Activated B cell treated with CpG ODN at 0.5 μM for 24 hours (primary cell): ENCODE measurements at regions not wholly inside any gene's neighbourhood (a gene's known extent, or its start where the extent isn't known, plus 50 kb on each side); places are given as distances from the start of the nearest gene placed in this dataset.
"Not testable (repeated sequence)": the region's sequence is repeated elsewhere in the genome, so short reads cannot be mapped to it uniquely, and the experiment has no call there.

Experiments used
- ATAC-seq: fragments of 200-7000 bp; cut with Tn5 transposase; one replicate; pipeline ENCODE4 v1.10.0; 2021; ENCODE audit warnings: low read depth, mild to moderate bottlenecking, moderate library complexity
- CTCF ChIA-PET: fragments of 350-600 bp; sonication (Branson Sonifier 250); formaldehyde crosslinking; loops from one replicate; lab custom pipeline; 2021; ENCODE audit warnings: antibody characterized with exemption; lab: Charles Lee
- POLR2A ChIA-PET: fragments of 350-600 bp; sonication (Branson Sonifier 250); formaldehyde crosslinking; loops from one replicate; lab custom pipeline; 2021; ENCODE audit warnings: antibody characterized with exemption; lab: Charles Lee
- DNase-seq: peaks from one replicate; pipeline ENCODE4 v3.0.0; 2022
- H3K27ac Mint-ChIP-seq: one replicate; pipeline ENCODE4 v1.8.0; 2020; ENCODE audit warnings: mixed read lengths
- H3K27me3 Mint-ChIP-seq: one replicate; pipeline ENCODE4 v1.8.0; 2021; ENCODE audit warnings: mixed read lengths
- H3K36me3 Mint-ChIP-seq: one replicate; pipeline ENCODE4 v1.8.0; 2021; ENCODE audit warnings: low read depth, mixed read lengths
- H3K4me1 Mint-ChIP-seq: one replicate; pipeline ENCODE4 v1.8.0; 2021; ENCODE audit warnings: mixed read lengths
- H3K4me3 Mint-ChIP-seq: one replicate; pipeline ENCODE4 v1.8.0; 2020; ENCODE audit warnings: mild to moderate bottlenecking, mixed read lengths
- H3K9me3 Mint-ChIP-seq: one replicate; pipeline ENCODE4 v1.8.0; 2020; ENCODE audit warnings: mixed read lengths
- intact Hi-C: fragments of 100-400 bp; cut with micrococcal nuclease; formaldehyde crosslinking; loops from one replicate; pipeline ENCODE4 v1.15.1; 2024
- TF ChIP-seq, protein P1 (sequence below): fragments of 200-600 bp; IDR thresholded peaks from one replicate; pipeline ENCODE4 v1.8.0; 2022; ENCODE audit warnings: antibody characterized with exemption, mild to moderate bottlenecking

- Mint-ChIP-seq H3K36me3 (no peaks in the 10 kb centered on the region), H3K27me3 (peaks cover 7% of the 10 kb centered on the region), H3K4me3 (no peak overlapping the region), H3K4me1 (no peaks in the 10 kb centered on the region), H3K27ac (no peak overlapping the region), H3K9me3 (no peaks in the 10 kb centered on the region)
- POLR2A ChIA-PET = no interaction called here
- CTCF ChIA-PET = no interaction called here
- TF ChIP-seq, protein P1, sequence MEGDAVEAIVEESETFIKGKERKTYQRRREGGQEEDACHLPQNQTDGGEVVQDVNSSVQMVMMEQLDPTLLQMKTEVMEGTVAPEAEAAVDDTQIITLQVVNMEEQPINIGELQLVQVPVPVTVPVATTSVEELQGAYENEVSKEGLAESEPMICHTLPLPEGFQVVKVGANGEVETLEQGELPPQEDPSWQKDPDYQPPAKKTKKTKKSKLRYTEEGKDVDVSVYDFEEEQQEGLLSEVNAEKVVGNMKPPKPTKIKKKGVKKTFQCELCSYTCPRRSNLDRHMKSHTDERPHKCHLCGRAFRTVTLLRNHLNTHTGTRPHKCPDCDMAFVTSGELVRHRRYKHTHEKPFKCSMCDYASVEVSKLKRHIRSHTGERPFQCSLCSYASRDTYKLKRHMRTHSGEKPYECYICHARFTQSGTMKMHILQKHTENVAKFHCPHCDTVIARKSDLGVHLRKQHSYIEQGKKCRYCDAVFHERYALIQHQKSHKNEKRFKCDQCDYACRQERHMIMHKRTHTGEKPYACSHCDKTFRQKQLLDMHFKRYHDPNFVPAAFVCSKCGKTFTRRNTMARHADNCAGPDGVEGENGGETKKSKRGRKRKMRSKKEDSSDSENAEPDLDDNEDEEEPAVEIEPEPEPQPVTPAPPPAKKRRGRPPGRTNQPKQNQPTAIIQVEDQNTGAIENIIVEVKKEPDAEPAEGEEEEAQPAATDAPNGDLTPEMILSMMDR = no peak
- ATAC-seq (no peak), DNase-seq (no peak)
- intact Hi-C loops = no loop called here
Measured at GRCh38 chr6:781350-781961, 88.5 kb upstream of the EXOC2 start.

GRCh38 chr6:780706-781105 lies 87.8 kb upstream of the EXOC2 start:
- POLR2A ChIA-PET = no interaction called here
- intact Hi-C loops = no loop called here
- no peak overlapping the region for H3K27ac Mint-ChIP-seq
- H3K36me3 Mint-ChIP-seq = no peaks in the 10 kb centered on the region
- TF ChIP-seq, protein P1 = no peak
- H3K27me3 Mint-ChIP-seq = peaks cover 7% of the 10 kb centered on the region
- DNase-seq (no peak), ATAC-seq (no peak)
- H3K4me1 Mint-ChIP-seq = no peaks in the 10 kb centered on the region
- CTCF ChIA-PET = no interaction called here
- no peak overlapping the region for H3K4me3 Mint-ChIP-seq
- H3K9me3 Mint-ChIP-seq = no peaks in the 10 kb centered on the region

DNA sequence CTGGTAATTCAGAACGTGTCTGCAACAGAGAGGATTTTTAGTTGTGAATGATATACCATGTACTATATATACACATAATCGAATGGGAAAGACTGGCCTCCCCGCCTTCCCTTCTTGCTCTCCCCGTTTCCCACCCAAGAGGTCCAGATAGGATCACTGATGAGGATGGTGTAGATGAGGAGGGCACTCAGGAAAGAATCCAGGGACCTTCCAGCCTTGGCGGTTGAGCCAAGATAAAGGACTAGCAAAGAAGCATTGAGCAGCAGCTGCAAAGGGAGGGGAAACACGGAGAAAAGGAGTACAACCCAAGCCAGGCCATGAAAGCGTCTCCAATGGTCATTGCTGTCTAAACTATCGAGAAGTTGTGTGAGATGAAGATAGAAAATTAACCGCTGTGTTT lies 84.0 kb upstream of the EXOC2 start:
- no peak overlapping the region for H3K4me3 Mint-ChIP-seq
- POLR2A ChIA-PET = no interaction called here
- H3K27me3 Mint-ChIP-seq = peaks cover 18% of the 10 kb centered on the region

DNA sequence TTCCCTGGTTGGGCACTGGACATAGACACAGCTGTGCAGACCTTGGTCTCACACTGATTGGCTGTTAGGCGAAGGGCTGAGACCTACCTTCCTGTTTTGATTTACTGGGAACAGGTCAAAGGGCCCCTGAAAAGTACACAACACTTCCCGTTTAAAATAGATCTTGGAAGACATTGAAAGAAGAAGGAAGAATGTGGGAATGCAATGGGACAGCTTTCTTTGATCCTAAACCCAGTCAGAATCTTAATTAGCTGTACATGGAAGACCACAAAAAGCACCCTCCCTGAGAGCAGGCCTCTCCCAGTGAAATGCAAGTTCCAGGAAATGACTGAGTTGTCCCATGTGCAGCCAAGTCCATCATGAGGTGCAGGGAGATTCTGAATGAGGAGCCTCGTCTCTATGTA lies 83.6 kb upstream of the EXOC2 start:
- no peak for DNase-seq
- ChIA-PET POLR2A (no interaction called here), CTCF (no interaction called here)
- TF ChIP-seq, protein P1 = no peak
- Mint-ChIP-seq H3K4me1 (no peaks in the 10 kb centered on the region), H3K27ac (no peak overlapping the region), H3K27me3 (peaks cover 22% of the 10 kb centered on the region), H3K4me3 (no peak overlapping the region), H3K9me3 (peaks cover 12% of the 10 kb centered on the region), H3K36me3 (no peaks in the 10 kb centered on the region)
- ATAC-seq = no peak
- intact Hi-C loops = no loop called here

More for the DNA sequence above, 84.0 kb upstream of the EXOC2 start:
- no peaks in the 10 kb centered on the region for H3K36me3 Mint-ChIP-seq
- no peaks in the 10 kb centered on the region for H3K4me1 Mint-ChIP-seq
- H3K27ac Mint-ChIP-seq = no peak overlapping the region
- H3K9me3 Mint-ChIP-seq = peaks cover 8% of the 10 kb centered on the region
- no peak for ATAC-seq
- intact Hi-C loops = no loop called here
- CTCF ChIA-PET = no interaction called here
- TF ChIP-seq, protein P1 = no peak
- DNase-seq = no peak

- ATAC-seq = no peak
- Mint-ChIP-seq H3K9me3 (peaks cover 12% of the 10 kb centered on the region), H3K4me1 (no peaks in the 10 kb centered on the region), H3K27ac (no peak overlapping the region), H3K36me3 (no peaks in the 10 kb centered on the region), H3K4me3 (no peak overlapping the region), H3K27me3 (peaks cover 22% of the 10 kb centered on the region)
- no peak for DNase-seq
- intact Hi-C loops = no loop called here
- ChIA-PET POLR2A (no interaction called here), CTCF (no interaction called here)
- TF ChIP-seq, protein P1 = no peak
Measured at GRCh38 chr6:775863-776262, 82.9 kb upstream of the EXOC2 start.

DNA sequence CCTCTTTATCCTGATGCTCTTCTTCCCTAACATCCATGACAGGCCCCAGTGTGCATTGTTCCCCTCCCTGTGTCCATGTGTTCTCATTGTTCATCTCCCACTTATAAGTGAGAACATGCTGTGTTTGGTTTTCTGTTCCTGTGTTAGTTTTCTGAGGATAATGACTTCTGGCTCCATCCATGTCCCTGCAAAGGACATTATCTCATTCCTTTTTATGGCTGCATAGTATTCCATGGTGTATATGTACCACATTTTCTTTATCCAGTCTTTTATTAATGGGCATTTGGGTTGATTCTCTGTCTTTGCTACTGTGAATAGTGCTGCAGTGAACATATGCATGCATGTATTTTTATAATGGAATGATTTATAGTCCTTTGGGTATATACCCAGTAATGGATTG lies 78.7 kb upstream of the EXOC2 start:
- CTCF ChIA-PET, intact Hi-C loops: not testable (repeated sequence)
- peaks cover 27% of the 10 kb centered on the region for H3K27me3 Mint-ChIP-seq

More for the DNA sequence above, 78.7 kb upstream of the EXOC2 start:
- H3K9me3 Mint-ChIP-seq = peaks cover 15% of the 10 kb centered on the region
- H3K4me3 Mint-ChIP-seq, H3K27ac Mint-ChIP-seq, H3K4me1 Mint-ChIP-seq, H3K36me3 Mint-ChIP-seq, DNase-seq, POLR2A ChIA-PET, ATAC-seq: not testable (repeated sequence)
